Liver (tissue), 8 donors: ENCODE measurements at regions not wholly inside any gene's neighbourhood (a gene's known extent, or its start where the extent isn't known, plus 50 kb on each side); places are given as distances from the start of the nearest gene placed in this dataset.

Experiments
- DNase-seq: peaks from one replicate; pipeline ENCODE4 v3.0.0-alpha.2; 2017; ENCODE audit warnings: low spot score
- H3K27ac ChIP-seq, 2 donors: one replicate each; pipeline ENCODE4 v1.7.0; 2013; ENCODE audit warnings: inconsistent platforms in 2 of 2, low read length in 2 of 2, control low read depth in 1 of 2, low read depth in 1 of 2, mild to moderate bottlenecking in 1 of 2
- H3K27me3 ChIP-seq, 4 donors: one replicate each; pipeline versions ENCODE4 v1.6.1 to v1.7.0; 2013; ENCODE audit warnings: low read length in 3 of 4, inconsistent platforms in 1 of 4, mild to moderate bottlenecking in 1 of 4, moderate library complexity in 1 of 4; ENCODE audit not compliant: control insufficient read depth in 4 of 4, insufficient read depth in 4 of 4
- H3K36me3 ChIP-seq, 4 donors: one replicate each; pipeline versions ENCODE4 v1.6.1 to v1.7.0; 2013; ENCODE audit warnings: low read length in 3 of 4, mild to moderate bottlenecking in 3 of 4, low read depth in 1 of 4, moderate library complexity in 1 of 4; ENCODE audit not compliant: control insufficient read depth in 4 of 4, insufficient read depth in 3 of 4
- H3K4me1 ChIP-seq, 4 donors: one replicate each; pipeline versions ENCODE4 v1.6.1 to v1.7.0; 2013; ENCODE audit warnings: low read length in 3 of 4, mild to moderate bottlenecking in 3 of 4, moderate library complexity in 1 of 4; ENCODE audit not compliant: control insufficient read depth in 4 of 4, insufficient read depth in 4 of 4
- H3K4me3 ChIP-seq, 3 donors: one replicate each; pipeline versions ENCODE4 v1.6.1 to v1.7.0; 2013; ENCODE audit warnings: low read length in 3 of 3, control low read depth in 1 of 3, low read depth in 1 of 3, mild to moderate bottlenecking in 1 of 3
- H3K9ac ChIP-seq, 2 donors: one replicate each; pipeline ENCODE4 v1.7.0; 2013; ENCODE audit warnings: low read length in 2 of 2, mild to moderate bottlenecking in 2 of 2, moderate library complexity in 2 of 2, control low read depth in 1 of 2, low read depth in 1 of 2
- H3K9me3 ChIP-seq, 4 donors: one replicate each; pipeline versions ENCODE4 v1.6.1 to v1.7.0; 2013; ENCODE audit warnings: low read length in 3 of 4; ENCODE audit not compliant: control insufficient read depth in 4 of 4
- ATF3 ChIP-seq: IDR thresholded peaks from 2 replicates; pipeline ENCODE4 v1.6.1; 2016; ENCODE audit warnings: antibody characterized with exemption
- CTCF ChIP-seq: fragments of 150-350 bp; IDR thresholded peaks from 2 replicates; pipeline ENCODE4 v1.5.1; 2017; ENCODE audit warnings: improper control_type of control experiment, low read depth, low read length; ENCODE audit not compliant: missing input control
- EGR1 ChIP-seq, 2 donors: IDR thresholded peaks; 2 replicates each; pipeline ENCODE4 v1.6.1; 2016 to 2018; ENCODE audit warnings: antibody characterized with exemption in 2 of 2, low read depth in 2 of 2
- FOXA1 ChIP-seq: IDR thresholded peaks from 2 replicates; pipeline ENCODE4 v1.6.1; 2016; ENCODE audit warnings: antibody characterized with exemption
- FOXA2 ChIP-seq: IDR thresholded peaks from 2 replicates; pipeline ENCODE4 v1.6.1; 2016; ENCODE audit warnings: antibody characterized with exemption
- GABPA ChIP-seq, 2 donors: IDR thresholded peaks in 1 of 2; conservative IDR thresholded peaks in 1 of 2; 2 replicates each; pipeline ENCODE4 v1.6.1; 2016; ENCODE audit warnings: antibody characterized with exemption in 2 of 2, mild to moderate bottlenecking in 1 of 2, moderate library complexity in 1 of 2
- HNF4A ChIP-seq, 2 donors: conservative IDR thresholded peaks; 2 replicates each; pipeline ENCODE4 v1.6.1; 2016; ENCODE audit warnings: antibody characterized with exemption in 2 of 2, mild to moderate bottlenecking in 2 of 2
- HNF4G ChIP-seq: IDR thresholded peaks from 2 replicates; pipeline ENCODE4 v1.6.1; 2016; ENCODE audit warnings: antibody characterized with exemption
- JUND ChIP-seq, 2 donors: IDR thresholded peaks; 2 replicates each; pipeline ENCODE4 v1.6.1; 2016; ENCODE audit warnings: antibody characterized with exemption in 2 of 2
- MAX ChIP-seq: IDR thresholded peaks from 2 replicates; pipeline ENCODE4 v1.6.1; 2016; ENCODE audit warnings: antibody characterized with exemption
- NR2F2 ChIP-seq: IDR thresholded peaks from 2 replicates; pipeline ENCODE4 v1.6.1; 2016; ENCODE audit warnings: antibody characterized with exemption
- RAD21 ChIP-seq, 2 donors: IDR thresholded peaks; 2 replicates each; pipeline ENCODE4 v1.6.1; 2016; ENCODE audit warnings: antibody characterized with exemption in 2 of 2, mild to moderate bottlenecking in 2 of 2
- REST ChIP-seq: IDR thresholded peaks from 2 replicates; pipeline ENCODE4 v1.6.1; 2016; ENCODE audit warnings: antibody characterized with exemption, mild to moderate bottlenecking
- RXRA ChIP-seq, 2 donors: IDR thresholded peaks; 2 replicates each; pipeline ENCODE4 v1.6.1; 2017 to 2018; ENCODE audit warnings: antibody characterized with exemption in 2 of 2, mild to moderate bottlenecking in 1 of 2
- SP1 ChIP-seq: IDR thresholded peaks from 2 replicates; pipeline ENCODE4 v1.6.1; 2018; ENCODE audit warnings: antibody characterized with exemption, mild to moderate bottlenecking
- TAF1 ChIP-seq: conservative IDR thresholded peaks from 2 replicates; pipeline ENCODE4 v1.6.1; 2016; ENCODE audit warnings: antibody characterized with exemption, mild to moderate bottlenecking
- YY1 ChIP-seq: IDR thresholded peaks from 2 replicates; pipeline ENCODE4 v1.6.1; 2016; ENCODE audit warnings: antibody characterized with exemption, mild to moderate bottlenecking
- ZBTB33 ChIP-seq: IDR thresholded peaks from 2 replicates; pipeline ENCODE4 v1.6.1; 2016; ENCODE audit warnings: antibody characterized with exemption
- WGBS: extraction: QIAGEN DNeasy Blood & Tissue Kit; methylation state at CpG from one replicate; pipeline ENCODE4 v1.1.7; 2013; 5-methylcytosine and 5-hydroxymethylcytosine counted together
- donor health status: healthy.
- donor health status: healthy.
- donor health status: healthy.
- donor health status: healthy.
- donor health status: healthy.

- Histone ChIP-seq H3K9ac (no peak overlapping the region), H3K9me3 (no peaks in the 10 kb centered on the region), H3K27me3 (no peaks in the 10 kb centered on the region), H3K27ac (no peak overlapping the region), H3K36me3 (no peaks in the 10 kb centered on the region), H3K4me1 (no peaks in the 10 kb centered on the region), H3K4me3 (no peak overlapping the region)
- DNase-seq: no peak
- TF ChIP-seq MAX (no peak), EGR1 (IDR thresholded peaks at IDR 0.05; ENCODE audit: low read depth in 2 of 2) (no peak), ATF3 (no peak), JUND (IDR thresholded peaks at IDR 0.05) (no peak), SP1 (no peak), RAD21 (IDR thresholded peaks at IDR 0.05) (no peak), HNF4A (conservative IDR thresholded peaks at IDR 0.05) (no peak)
These were observed 266.6 kb downstream of the PRELID2 start for GRCh38 chr5:145568581-145568980.

- H3K9me3 ChIP-seq: no peaks in the 10 kb centered on the region
- WGBS: 78% methylated on average over 4 of the region's 4 CpGs
- H3K27me3 ChIP-seq: no peaks in the 10 kb centered on the region
- H3K27ac ChIP-seq: no peak overlapping the region
- DNase-seq: no peak
- no peaks in the 10 kb centered on the region for H3K36me3 ChIP-seq
- H3K9ac ChIP-seq: no peak overlapping the region
- no peaks in the 10 kb centered on the region for H3K4me1 ChIP-seq
- TF ChIP-seq SP1 (no peak), YY1 (no peak), ZBTB33 (no peak), RAD21 (IDR thresholded peaks at IDR 0.05) (no peak), JUND (IDR thresholded peaks at IDR 0.05) (no peak), TAF1 (no peak), MAX (no peak), HNF4G (no peak), NR2F2 (no peak), REST (no peak), HNF4A (conservative IDR thresholded peaks at IDR 0.05) (no peak), RXRA (IDR thresholded peaks at IDR 0.05) (no peak), ATF3 (no peak), FOXA1 (no peak), GABPA (IDR thresholded peaks at IDR 0.05 in 1 of 2, conservative IDR thresholded peaks at IDR 0.05 in 1 of 2) (no peak), FOXA2 (no peak), CTCF (no peak), EGR1 (IDR thresholded peaks at IDR 0.05; ENCODE audit: low read depth in 2 of 2) (no peak)
- H3K4me3 ChIP-seq: no peak overlapping the region
These were observed 272.2 kb downstream of the PRELID2 start for GRCh38 chr5:145562931-145563330.
